ENCODE measurements at regions not wholly inside any gene's neighbourhood (a gene's known extent, or its start where the extent isn't known, plus 50 kb on each side); places are given as distances from the start of the nearest gene placed in this dataset.

GRCh38 chr12:5195244-5195643 is 151.6 kb downstream of the KCNA5 start:
- TF ChIP-seq ZFX (IDR thresholded peaks at IDR 0.05) (no peak), CTCF (conservative IDR thresholded peaks at IDR 0.05) (no peak)
- no peak overlapping the region for H3K27ac ChIP-seq

GRCh38 chr12:5195691-5196090 is 152.0 kb downstream of the KCNA5 start:
- H3K27ac ChIP-seq, result no peak overlapping the region
- TF ChIP-seq CTCF (conservative IDR thresholded peaks at IDR 0.05) (no peak), ZFX (IDR thresholded peaks at IDR 0.05) (no peak)

DNA sequence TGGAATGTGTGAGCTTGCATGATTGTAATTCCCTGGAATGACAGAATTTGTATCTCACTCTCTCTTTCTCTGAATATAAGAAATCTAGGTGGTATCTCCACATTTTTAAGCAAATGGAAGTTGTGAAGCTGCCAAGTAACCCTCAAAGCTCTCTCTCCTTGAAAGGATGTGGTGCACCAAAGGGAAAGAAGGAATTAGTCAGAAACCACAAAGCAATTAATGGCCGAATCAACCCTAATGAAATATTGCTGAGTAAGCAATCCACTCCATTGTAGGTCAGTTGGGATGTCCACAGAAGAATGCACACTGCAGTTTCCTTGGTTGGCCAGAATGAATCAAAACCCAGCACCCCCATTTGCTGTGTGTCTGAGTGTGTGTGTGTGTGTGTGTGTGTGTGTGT is 153.5 kb downstream of the KCNA5 start:
- TF ChIP-seq ZFX (IDR thresholded peaks at IDR 0.05) (no peak), CTCF (conservative IDR thresholded peaks at IDR 0.05) (no peak)

GRCh38 chr12:5197656-5198055 is 154.0 kb downstream of the KCNA5 start:
- H3K27ac ChIP-seq, result no peak overlapping the region

More for the DNA sequence above, 153.5 kb downstream of the KCNA5 start:
- no peak overlapping the region for H3K27ac ChIP-seq

DNA sequence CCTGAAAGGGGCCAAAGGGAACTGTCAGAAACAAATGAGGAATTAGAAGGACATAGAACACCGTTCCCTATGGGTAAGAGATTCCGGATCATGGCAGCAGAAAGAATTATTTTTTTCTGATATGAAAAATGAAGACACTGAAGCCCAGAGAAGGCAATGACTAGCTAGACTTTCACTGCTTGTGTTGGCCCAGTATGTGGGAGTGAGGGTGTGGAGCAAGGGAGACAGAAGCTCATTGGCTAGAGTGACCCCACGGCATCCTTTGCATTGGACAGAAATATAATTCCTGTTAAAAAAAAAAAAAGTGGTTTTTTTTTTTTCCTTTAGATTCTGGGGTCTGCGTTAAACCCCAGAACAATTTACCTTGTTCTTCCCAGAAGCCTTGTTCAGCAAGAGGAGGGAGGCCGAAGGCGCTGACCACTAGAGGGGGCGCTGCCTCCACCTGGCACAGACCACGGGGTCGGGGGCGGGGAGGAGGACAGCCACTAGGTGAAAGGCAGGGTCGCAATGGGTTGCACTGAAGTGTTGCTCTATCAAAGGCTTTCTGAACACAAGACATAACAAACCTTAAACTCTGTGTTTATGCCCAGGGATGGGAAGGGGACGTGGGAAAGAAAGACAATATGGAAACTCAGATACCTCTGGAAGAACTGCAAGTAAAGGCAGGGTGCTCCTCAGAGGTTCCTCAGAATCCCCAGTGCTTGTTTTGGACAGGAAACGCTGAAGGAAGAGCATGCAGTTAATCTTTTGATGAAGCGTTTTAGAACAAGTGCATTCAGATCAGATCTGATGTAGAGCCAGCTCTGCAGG is 156.8 kb downstream of the KCNA5 start:
- no peak for TF ChIP-seq ZFX (IDR thresholded peaks at IDR 0.05)
- peak; percentile 91 for TF ChIP-seq CTCF (conservative IDR thresholded peaks at IDR 0.05)
- no peak overlapping the region for H3K27ac ChIP-seq

More at GRCh38 chr12:5197656-5198055, 154.0 kb downstream of the KCNA5 start:
- TF ChIP-seq ZFX (IDR thresholded peaks at IDR 0.05), result no peak
- no peak for TF ChIP-seq CTCF (conservative IDR thresholded peaks at IDR 0.05)

GRCh38 chr12:5201554-5202218 is 158.0 kb downstream of the KCNA5 start:
- no peak for TF ChIP-seq ZFX (IDR thresholded peaks at IDR 0.05)
- TF ChIP-seq CTCF (conservative IDR thresholded peaks at IDR 0.05), result no peak
- H3K27ac ChIP-seq, result no peak overlapping the region

DNA sequence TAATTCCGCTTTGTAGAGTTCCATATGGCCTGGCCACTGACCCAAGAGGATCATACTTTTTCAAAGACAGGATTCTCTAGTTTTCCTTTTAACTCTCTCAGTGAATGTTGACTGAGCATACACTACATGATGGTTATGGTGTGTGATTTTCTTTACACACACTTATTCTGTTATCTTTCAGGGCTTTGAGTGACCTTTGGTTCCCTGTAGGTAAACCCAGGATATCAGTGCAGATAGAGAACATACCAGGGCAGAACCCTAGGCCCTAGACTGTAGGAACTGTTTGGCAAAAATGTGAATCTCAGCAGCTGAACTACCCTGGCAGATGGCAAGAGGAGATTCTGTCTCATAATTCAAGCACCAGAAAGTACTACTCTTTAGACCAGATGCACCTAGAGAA is 159.6 kb downstream of the KCNA5 start:
- H3K27ac ChIP-seq, result no peak overlapping the region
- TF ChIP-seq ZFX (IDR thresholded peaks at IDR 0.05), result no peak
- TF ChIP-seq CTCF (conservative IDR thresholded peaks at IDR 0.05), result no peak

Data from C4-2B (cell line).